ENCODE measurements at regions not wholly inside any gene's neighbourhood (a gene's known extent, or its start where the extent isn't known, plus 50 kb on each side); places are given as distances from the start of the nearest gene placed in this dataset.

GRCh38 chr6:9878535-9878934, 536.3 kb downstream of the TFAP2A start:
- Histone ChIP-seq H3K4me1 (ENCODE audit: insufficient read depth, low read length) (no peaks in the 10 kb centered on the region), H3K27me3 (ENCODE audit: insufficient read depth, low read length) (no peaks in the 10 kb centered on the region), H3K9me3 (ENCODE audit: insufficient read depth, low read depth, low read length) (peaks cover 23% of the 10 kb centered on the region), H3K36me3 (ENCODE audit: insufficient read depth, low read depth, low read length) (no peaks in the 10 kb centered on the region), H3K9ac (ENCODE audit: low read depth, low read length) (no peak overlapping the region), H3K4me3 (ENCODE audit: low read length) (no peak overlapping the region), H3K27ac (ENCODE audit: low read length) (no peak overlapping the region)

GRCh38 chr6:9875605-9876353, 539.1 kb downstream of the TFAP2A start:
- H3K4me3 ChIP-seq (ENCODE audit: low read length), result no peak overlapping the region
- H3K9ac ChIP-seq (ENCODE audit: low read depth, low read length), result no peak overlapping the region
- H3K4me1 ChIP-seq (ENCODE audit: insufficient read depth, low read length), result no peaks in the 10 kb centered on the region
- no peaks in the 10 kb centered on the region for H3K36me3 ChIP-seq (ENCODE audit: insufficient read depth, low read depth, low read length)
- H3K9me3 ChIP-seq (ENCODE audit: insufficient read depth, low read depth, low read length), result peaks cover 6% of the 10 kb centered on the region; the same call in 1 of the 2 replicates
- no peaks in the 10 kb centered on the region for H3K27me3 ChIP-seq (ENCODE audit: insufficient read depth, low read length)
- H3K27ac ChIP-seq (ENCODE audit: low read length), result no peak overlapping the region

- H3K9ac ChIP-seq (ENCODE audit: low read depth, low read length), result no peak overlapping the region
- no peaks in the 10 kb centered on the region for H3K36me3 ChIP-seq (ENCODE audit: insufficient read depth, low read depth, low read length)
- H3K27me3 ChIP-seq (ENCODE audit: insufficient read depth, low read length), result no peaks in the 10 kb centered on the region
- no peak overlapping the region for H3K27ac ChIP-seq (ENCODE audit: low read length)
- H3K9me3 ChIP-seq (ENCODE audit: insufficient read depth, low read depth, low read length), result peaks cover 23% of the 10 kb centered on the region
- no peaks in the 10 kb centered on the region for H3K4me1 ChIP-seq (ENCODE audit: insufficient read depth, low read length)
- H3K4me3 ChIP-seq (ENCODE audit: low read length), result no peak overlapping the region
Measured at GRCh38 chr6:9862603-9863167, 552.2 kb downstream of the TFAP2A start.

GRCh38 chr6:9851541-9852380, 563.1 kb downstream of the TFAP2A start:
- Histone ChIP-seq H3K4me1 (ENCODE audit: insufficient read depth, low read length) (no peaks in the 10 kb centered on the region), H3K4me3 (ENCODE audit: low read length) (no peak overlapping the region), H3K27me3 (ENCODE audit: insufficient read depth, low read length) (no peaks in the 10 kb centered on the region), H3K9ac (ENCODE audit: low read depth, low read length) (no peak overlapping the region), H3K27ac (ENCODE audit: low read length) (no peak overlapping the region), H3K9me3 (ENCODE audit: insufficient read depth, low read depth, low read length) (peaks cover 4% of the 10 kb centered on the region), H3K36me3 (ENCODE audit: insufficient read depth, low read depth, low read length) (no peaks in the 10 kb centered on the region)

GRCh38 chr6:9851006-9851405, 563.9 kb downstream of the TFAP2A start:
- Histone ChIP-seq H3K4me1 (ENCODE audit: insufficient read depth, low read length) (no peaks in the 10 kb centered on the region), H3K4me3 (ENCODE audit: low read length) (no peak overlapping the region), H3K9ac (ENCODE audit: low read depth, low read length) (no peak overlapping the region), H3K36me3 (ENCODE audit: insufficient read depth, low read depth, low read length) (no peaks in the 10 kb centered on the region), H3K27me3 (ENCODE audit: insufficient read depth, low read length) (no peaks in the 10 kb centered on the region), H3K9me3 (ENCODE audit: insufficient read depth, low read depth, low read length) (peaks cover 12% of the 10 kb centered on the region), H3K27ac (ENCODE audit: low read length) (no peak overlapping the region)

GRCh38 chr6:9848094-9848493, 566.8 kb downstream of the TFAP2A start:
- Histone ChIP-seq H3K9me3 (ENCODE audit: insufficient read depth, low read depth, low read length) (peaks cover 12% of the 10 kb centered on the region), H3K27ac (ENCODE audit: low read length) (no peak overlapping the region), H3K27me3 (ENCODE audit: insufficient read depth, low read length) (peaks cover 6% of the 10 kb centered on the region; the same call in 1 of the 2 replicates), H3K4me1 (ENCODE audit: insufficient read depth, low read length) (no peaks in the 10 kb centered on the region; the same call in 1 of the 2 replicates), H3K4me3 (ENCODE audit: low read length) (no peak overlapping the region), H3K36me3 (ENCODE audit: insufficient read depth, low read depth, low read length) (no peaks in the 10 kb centered on the region), H3K9ac (ENCODE audit: low read depth, low read length) (no peak overlapping the region)

GRCh38 chr6:9841886-9842725, 572.8 kb downstream of the TFAP2A start:
- Histone ChIP-seq H3K36me3 (ENCODE audit: insufficient read depth, low read depth, low read length) (no peaks in the 10 kb centered on the region), H3K4me3 (ENCODE audit: low read length) (no peak overlapping the region), H3K27me3 (ENCODE audit: insufficient read depth, low read length) (peaks cover 14% of the 10 kb centered on the region; the same call in 1 of the 2 replicates), H3K4me1 (ENCODE audit: insufficient read depth, low read length) (peaks cover 2% of the 10 kb centered on the region; the same call in 1 of the 2 replicates), H3K9ac (ENCODE audit: low read depth, low read length) (no peak overlapping the region), H3K9me3 (ENCODE audit: insufficient read depth, low read depth, low read length) (peaks cover 11% of the 10 kb centered on the region), H3K27ac (ENCODE audit: low read length) (no peak overlapping the region)

- Histone ChIP-seq H3K4me3 (ENCODE audit: low read length) (no peak overlapping the region), H3K4me1 (ENCODE audit: insufficient read depth, low read length) (no peaks in the 10 kb centered on the region), H3K27me3 (ENCODE audit: insufficient read depth, low read length) (no peaks in the 10 kb centered on the region), H3K36me3 (ENCODE audit: insufficient read depth, low read depth, low read length) (no peaks in the 10 kb centered on the region), H3K9me3 (ENCODE audit: insufficient read depth, low read depth, low read length) (no peaks in the 10 kb centered on the region), H3K27ac (ENCODE audit: low read length) (no peak overlapping the region), H3K9ac (ENCODE audit: low read depth, low read length) (no peak overlapping the region)
Measured at GRCh38 chr6:9834233-9834632, 580.6 kb downstream of the TFAP2A start.

- H3K4me1 ChIP-seq (ENCODE audit: insufficient read depth, low read length), result no peaks in the 10 kb centered on the region
- no peak overlapping the region for H3K4me3 ChIP-seq (ENCODE audit: low read length)
- H3K27ac ChIP-seq (ENCODE audit: low read length), result no peak overlapping the region
- no peaks in the 10 kb centered on the region for H3K9me3 ChIP-seq (ENCODE audit: insufficient read depth, low read depth, low read length)
- H3K9ac ChIP-seq (ENCODE audit: low read depth, low read length), result no peak overlapping the region
- H3K36me3 ChIP-seq (ENCODE audit: insufficient read depth, low read depth, low read length), result no peaks in the 10 kb centered on the region
- H3K27me3 ChIP-seq (ENCODE audit: insufficient read depth, low read length), result no peaks in the 10 kb centered on the region
Measured at GRCh38 chr6:9831783-9832182, 583.1 kb downstream of the TFAP2A start.

GRCh38 chr6:9830808-9831207, 584.1 kb downstream of the TFAP2A start:
- H3K4me1 ChIP-seq (ENCODE audit: insufficient read depth, low read length), result no peaks in the 10 kb centered on the region
- H3K27me3 ChIP-seq (ENCODE audit: insufficient read depth, low read length), result no peaks in the 10 kb centered on the region
- H3K9me3 ChIP-seq (ENCODE audit: insufficient read depth, low read depth, low read length), result no peaks in the 10 kb centered on the region
- H3K4me3 ChIP-seq (ENCODE audit: low read length), result no peak overlapping the region
- H3K27ac ChIP-seq (ENCODE audit: low read length), result no peak overlapping the region
- H3K36me3 ChIP-seq (ENCODE audit: insufficient read depth, low read depth, low read length), result no peaks in the 10 kb centered on the region
- no peak overlapping the region for H3K9ac ChIP-seq (ENCODE audit: low read depth, low read length)

GRCh38 chr6:9825526-9825925, 589.3 kb downstream of the TFAP2A start:
- H3K27me3 ChIP-seq (ENCODE audit: insufficient read depth, low read length), result no peaks in the 10 kb centered on the region
- no peak overlapping the region for H3K9ac ChIP-seq (ENCODE audit: low read depth, low read length)
- no peaks in the 10 kb centered on the region for H3K36me3 ChIP-seq (ENCODE audit: insufficient read depth, low read depth, low read length)
- no peaks in the 10 kb centered on the region for H3K9me3 ChIP-seq (ENCODE audit: insufficient read depth, low read depth, low read length)
- no peak overlapping the region for H3K27ac ChIP-seq (ENCODE audit: low read length)
- H3K4me1 ChIP-seq (ENCODE audit: insufficient read depth, low read length), result no peaks in the 10 kb centered on the region
- H3K4me3 ChIP-seq (ENCODE audit: low read length), result no peak overlapping the region
